GM06990 (cell line): ENCODE measurements at regions not wholly inside any gene's neighbourhood (a gene's known extent, or its start where the extent isn't known, plus 50 kb on each side); places are given as distances from the start of the nearest gene placed in this dataset.

Experiments
- DNase-seq: peaks from one replicate; pipeline ENCODE4 v3.0.0-alpha.2; 2011; ENCODE audit not compliant: insufficient read length; ENCODE audit errors: extremely low read depth
- H3K27me3 ChIP-seq: replicated peaks from 2 replicates; pipeline ENCODE4 v1.6.0; 2011; ENCODE audit warnings: low read length; ENCODE audit not compliant: control insufficient read depth, insufficient read depth
- H3K36me3 ChIP-seq: 2 replicates; pipeline ENCODE4 v1.5.1; 2011; ENCODE audit warnings: low read length; ENCODE audit not compliant: control insufficient read depth, insufficient read depth
- H3K4me3 ChIP-seq: replicated peaks from 2 replicates; pipeline ENCODE4 v1.5.1; 2011; ENCODE audit warnings: low read depth, mild to moderate bottlenecking, control low read depth, low read length
- TF ChIP-seq, protein P1 (sequence below): IDR thresholded peaks from 2 replicates; pipeline ENCODE4 v1.5.1; 2011; ENCODE audit warnings: low read length, control low read depth, mild to moderate bottlenecking, inconsistent platforms; ENCODE audit not compliant: insufficient read depth, poor library complexity, severe bottlenecking

- no peak for DNase-seq
- Histone ChIP-seq H3K36me3 (no peaks in the 10 kb centered on the region), H3K4me3 (no peak overlapping the region), H3K27me3 (no peaks in the 10 kb centered on the region)
- TF ChIP-seq, protein P1, sequence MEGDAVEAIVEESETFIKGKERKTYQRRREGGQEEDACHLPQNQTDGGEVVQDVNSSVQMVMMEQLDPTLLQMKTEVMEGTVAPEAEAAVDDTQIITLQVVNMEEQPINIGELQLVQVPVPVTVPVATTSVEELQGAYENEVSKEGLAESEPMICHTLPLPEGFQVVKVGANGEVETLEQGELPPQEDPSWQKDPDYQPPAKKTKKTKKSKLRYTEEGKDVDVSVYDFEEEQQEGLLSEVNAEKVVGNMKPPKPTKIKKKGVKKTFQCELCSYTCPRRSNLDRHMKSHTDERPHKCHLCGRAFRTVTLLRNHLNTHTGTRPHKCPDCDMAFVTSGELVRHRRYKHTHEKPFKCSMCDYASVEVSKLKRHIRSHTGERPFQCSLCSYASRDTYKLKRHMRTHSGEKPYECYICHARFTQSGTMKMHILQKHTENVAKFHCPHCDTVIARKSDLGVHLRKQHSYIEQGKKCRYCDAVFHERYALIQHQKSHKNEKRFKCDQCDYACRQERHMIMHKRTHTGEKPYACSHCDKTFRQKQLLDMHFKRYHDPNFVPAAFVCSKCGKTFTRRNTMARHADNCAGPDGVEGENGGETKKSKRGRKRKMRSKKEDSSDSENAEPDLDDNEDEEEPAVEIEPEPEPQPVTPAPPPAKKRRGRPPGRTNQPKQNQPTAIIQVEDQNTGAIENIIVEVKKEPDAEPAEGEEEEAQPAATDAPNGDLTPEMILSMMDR, result no peak
Observed at GRCh38 chr2:236797411-236797810, 227.8 kb downstream of the ACKR3 start.

DNA sequence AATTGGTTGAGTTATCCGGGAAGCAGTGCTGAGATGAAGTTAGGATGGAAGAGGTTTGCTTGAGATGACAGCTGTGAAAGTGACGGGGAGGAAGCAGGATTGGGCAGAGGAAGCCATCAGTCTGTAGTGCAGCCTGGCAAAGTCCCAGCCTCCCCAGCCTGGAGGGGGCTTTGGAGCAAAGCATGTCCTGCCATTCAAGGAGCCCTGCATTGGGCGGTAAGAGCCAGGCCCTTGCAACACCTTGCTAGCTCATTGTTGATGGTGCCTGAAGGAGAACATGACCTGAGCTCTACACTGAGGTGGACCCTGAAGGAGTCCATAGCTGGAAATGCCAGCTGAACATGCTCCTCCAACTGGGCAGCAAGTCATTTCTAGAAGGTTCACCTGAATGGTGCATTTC, 228.9 kb downstream of the ACKR3 start:
- Histone ChIP-seq H3K36me3 (no peaks in the 10 kb centered on the region), H3K4me3 (no peak overlapping the region), H3K27me3 (no peaks in the 10 kb centered on the region)
- TF ChIP-seq, protein P1, result no peak
- DNase-seq, result no peak

GRCh38 chr2:236799391-236800026, 229.9 kb downstream of the ACKR3 start:
- no peak for DNase-seq
- TF ChIP-seq, protein P1, result no peak
- Histone ChIP-seq H3K4me3 (no peak overlapping the region), H3K36me3 (no peaks in the 10 kb centered on the region), H3K27me3 (no peaks in the 10 kb centered on the region)

DNA sequence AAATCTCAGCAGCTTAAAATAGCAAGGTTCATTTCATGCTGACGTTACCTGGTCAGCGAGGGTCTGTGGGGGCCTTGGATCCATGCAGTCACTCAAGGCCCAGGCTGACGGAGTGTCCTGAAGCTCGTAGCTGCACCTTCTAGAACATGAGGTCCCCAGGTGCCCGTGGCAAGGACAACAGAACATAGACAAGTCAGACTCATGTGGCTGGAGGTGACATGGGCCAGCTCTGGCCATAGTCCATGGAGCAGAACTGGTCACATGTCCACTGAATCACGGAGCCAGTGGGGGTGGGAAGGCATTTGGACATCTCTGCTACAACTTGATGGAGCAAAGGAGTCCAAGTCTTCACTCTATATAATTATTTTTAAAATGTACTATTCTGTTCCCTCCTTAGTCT, 233.2 kb downstream of the ACKR3 start:
- no peak for DNase-seq
- H3K4me3 ChIP-seq, result no peak overlapping the region
- no peaks in the 10 kb centered on the region for H3K27me3 ChIP-seq
- H3K36me3 ChIP-seq, result no peaks in the 10 kb centered on the region
- TF ChIP-seq, protein P1, result no peak

DNA sequence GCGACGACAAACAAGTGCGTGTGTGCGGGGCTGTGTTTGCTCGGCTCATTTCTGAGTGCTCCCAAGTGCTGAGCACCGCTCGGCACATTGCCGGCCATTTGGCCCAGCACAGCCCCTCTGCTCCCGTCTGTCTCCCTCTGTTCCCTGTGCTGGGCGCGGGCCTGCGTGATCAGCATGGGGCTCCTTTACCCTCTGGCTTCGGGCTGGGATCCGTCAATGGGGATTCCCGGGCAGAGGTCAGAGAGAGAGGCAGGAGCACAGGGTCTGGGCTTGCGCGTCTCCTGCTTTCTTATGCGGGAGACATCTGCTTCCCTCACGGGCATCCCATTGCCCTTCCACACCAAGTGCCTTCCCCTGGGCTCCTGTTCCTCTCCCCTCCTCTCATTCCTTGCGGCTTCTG, 234.0 kb downstream of the ACKR3 start:
- H3K4me3 ChIP-seq, result no peak overlapping the region
- no peaks in the 10 kb centered on the region for H3K27me3 ChIP-seq
- DNase-seq, result no peak
- no peaks in the 10 kb centered on the region for H3K36me3 ChIP-seq
- TF ChIP-seq, protein P1, result no peak
